ENCODE measurements at regions not wholly inside any gene's neighbourhood (a gene's known extent, or its start where the extent isn't known, plus 50 kb on each side); places are given as distances from the start of the nearest gene placed in this dataset.

DNA sequence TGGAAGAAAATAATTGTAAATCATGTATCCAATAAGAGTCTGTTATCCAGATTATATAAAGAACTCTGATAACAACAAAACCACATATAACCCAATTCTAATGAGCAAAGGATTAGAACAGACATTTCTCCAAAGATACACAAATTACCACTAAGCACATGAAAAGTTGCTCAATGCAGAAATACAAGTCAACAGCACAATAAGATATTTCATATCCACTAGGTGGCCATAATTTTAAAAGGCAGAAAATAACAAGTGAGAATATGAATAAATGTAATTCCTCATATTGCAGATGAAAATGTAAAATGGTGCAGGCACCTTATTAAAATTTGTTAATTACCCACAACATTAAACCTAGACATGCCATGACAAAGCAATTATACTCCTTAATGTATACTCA is 73.9 kb upstream of the ZCCHC13 start:
- Histone ChIP-seq H3K27me3 (ENCODE audit: insufficient read depth, poor library complexity, severe bottlenecking) (no peaks in the 10 kb centered on the region), H3K4me3 (replicated peaks; ENCODE audit: insufficient read depth, low read length) (no peak overlapping the region), H3K27ac (replicated peaks) (no peak overlapping the region)
- DNase-seq (ENCODE audit: low read depth in 1 of 2, low spot score in 1 of 2): no peak
- TF ChIP-seq SPI1 (IDR thresholded peaks at IDR 0.05; ENCODE audit: borderline replicate concordance, low read depth): no peak
- no peak for TF ChIP-seq POLR2AphosphoS5 (IDR thresholded peaks at IDR 0.05; ENCODE audit: low read depth)
- TF ChIP-seq, protein P1, sequence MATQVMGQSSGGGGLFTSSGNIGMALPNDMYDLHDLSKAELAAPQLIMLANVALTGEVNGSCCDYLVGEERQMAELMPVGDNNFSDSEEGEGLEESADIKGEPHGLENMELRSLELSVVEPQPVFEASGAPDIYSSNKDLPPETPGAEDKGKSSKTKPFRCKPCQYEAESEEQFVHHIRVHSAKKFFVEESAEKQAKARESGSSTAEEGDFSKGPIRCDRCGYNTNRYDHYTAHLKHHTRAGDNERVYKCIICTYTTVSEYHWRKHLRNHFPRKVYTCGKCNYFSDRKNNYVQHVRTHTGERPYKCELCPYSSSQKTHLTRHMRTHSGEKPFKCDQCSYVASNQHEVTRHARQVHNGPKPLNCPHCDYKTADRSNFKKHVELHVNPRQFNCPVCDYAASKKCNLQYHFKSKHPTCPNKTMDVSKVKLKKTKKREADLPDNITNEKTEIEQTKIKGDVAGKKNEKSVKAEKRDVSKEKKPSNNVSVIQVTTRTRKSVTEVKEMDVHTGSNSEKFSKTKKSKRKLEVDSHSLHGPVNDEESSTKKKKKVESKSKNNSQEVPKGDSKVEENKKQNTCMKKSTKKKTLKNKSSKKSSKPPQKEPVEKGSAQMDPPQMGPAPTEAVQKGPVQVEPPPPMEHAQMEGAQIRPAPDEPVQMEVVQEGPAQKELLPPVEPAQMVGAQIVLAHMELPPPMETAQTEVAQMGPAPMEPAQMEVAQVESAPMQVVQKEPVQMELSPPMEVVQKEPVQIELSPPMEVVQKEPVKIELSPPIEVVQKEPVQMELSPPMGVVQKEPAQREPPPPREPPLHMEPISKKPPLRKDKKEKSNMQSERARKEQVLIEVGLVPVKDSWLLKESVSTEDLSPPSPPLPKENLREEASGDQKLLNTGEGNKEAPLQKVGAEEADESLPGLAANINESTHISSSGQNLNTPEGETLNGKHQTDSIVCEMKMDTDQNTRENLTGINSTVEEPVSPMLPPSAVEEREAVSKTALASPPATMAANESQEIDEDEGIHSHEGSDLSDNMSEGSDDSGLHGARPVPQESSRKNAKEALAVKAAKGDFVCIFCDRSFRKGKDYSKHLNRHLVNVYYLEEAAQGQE (IDR thresholded peaks at IDR 0.05; ENCODE audit: insufficient replicate concordance, low read depth): no peak
- TF ChIP-seq, protein P2, sequence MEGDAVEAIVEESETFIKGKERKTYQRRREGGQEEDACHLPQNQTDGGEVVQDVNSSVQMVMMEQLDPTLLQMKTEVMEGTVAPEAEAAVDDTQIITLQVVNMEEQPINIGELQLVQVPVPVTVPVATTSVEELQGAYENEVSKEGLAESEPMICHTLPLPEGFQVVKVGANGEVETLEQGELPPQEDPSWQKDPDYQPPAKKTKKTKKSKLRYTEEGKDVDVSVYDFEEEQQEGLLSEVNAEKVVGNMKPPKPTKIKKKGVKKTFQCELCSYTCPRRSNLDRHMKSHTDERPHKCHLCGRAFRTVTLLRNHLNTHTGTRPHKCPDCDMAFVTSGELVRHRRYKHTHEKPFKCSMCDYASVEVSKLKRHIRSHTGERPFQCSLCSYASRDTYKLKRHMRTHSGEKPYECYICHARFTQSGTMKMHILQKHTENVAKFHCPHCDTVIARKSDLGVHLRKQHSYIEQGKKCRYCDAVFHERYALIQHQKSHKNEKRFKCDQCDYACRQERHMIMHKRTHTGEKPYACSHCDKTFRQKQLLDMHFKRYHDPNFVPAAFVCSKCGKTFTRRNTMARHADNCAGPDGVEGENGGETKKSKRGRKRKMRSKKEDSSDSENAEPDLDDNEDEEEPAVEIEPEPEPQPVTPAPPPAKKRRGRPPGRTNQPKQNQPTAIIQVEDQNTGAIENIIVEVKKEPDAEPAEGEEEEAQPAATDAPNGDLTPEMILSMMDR (IDR thresholded peaks at IDR 0.05; ENCODE audit: insufficient read depth, low read length): no peak
- no peak for TF ChIP-seq GABPA (IDR thresholded peaks at IDR 0.05; ENCODE audit: low read depth)

DNA sequence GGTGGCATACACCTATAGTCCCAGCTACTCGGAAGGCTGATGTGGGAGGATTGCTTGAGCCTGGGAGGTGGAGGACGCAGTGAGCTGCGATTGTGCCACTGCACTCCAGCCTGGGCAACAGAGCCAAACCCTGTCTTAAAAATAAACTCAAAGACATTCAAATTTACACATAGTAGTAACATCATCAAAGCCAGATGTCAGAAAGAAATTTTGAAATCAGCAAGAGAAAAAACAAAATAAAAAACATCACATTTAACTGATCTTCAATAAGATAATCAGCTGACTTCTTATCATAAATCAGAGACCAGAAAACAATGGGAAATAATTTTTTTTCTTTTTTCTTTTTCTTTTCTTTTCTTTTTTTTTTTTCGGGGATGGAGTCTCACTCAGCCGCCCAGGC is 78.9 kb upstream of the ZCCHC13 start:
- H3K4me3 ChIP-seq (replicated peaks; ENCODE audit: insufficient read depth, low read length): no peak overlapping the region
- no peaks in the 10 kb centered on the region for H3K27me3 ChIP-seq (ENCODE audit: insufficient read depth, poor library complexity, severe bottlenecking)
- H3K27ac ChIP-seq (replicated peaks): no peak overlapping the region
- DNase-seq (ENCODE audit: low read depth in 1 of 2, low spot score in 1 of 2): no peak
- no peak for TF ChIP-seq SPI1 (IDR thresholded peaks at IDR 0.05; ENCODE audit: borderline replicate concordance, low read depth)
- TF ChIP-seq, protein P2 (IDR thresholded peaks at IDR 0.05; ENCODE audit: insufficient read depth, low read length): no peak
- TF ChIP-seq, protein P1 (IDR thresholded peaks at IDR 0.05; ENCODE audit: insufficient replicate concordance, low read depth): no peak
- no peak for TF ChIP-seq POLR2AphosphoS5 (IDR thresholded peaks at IDR 0.05; ENCODE audit: low read depth)
- TF ChIP-seq GABPA (IDR thresholded peaks at IDR 0.05; ENCODE audit: low read depth): no peak

DNA sequence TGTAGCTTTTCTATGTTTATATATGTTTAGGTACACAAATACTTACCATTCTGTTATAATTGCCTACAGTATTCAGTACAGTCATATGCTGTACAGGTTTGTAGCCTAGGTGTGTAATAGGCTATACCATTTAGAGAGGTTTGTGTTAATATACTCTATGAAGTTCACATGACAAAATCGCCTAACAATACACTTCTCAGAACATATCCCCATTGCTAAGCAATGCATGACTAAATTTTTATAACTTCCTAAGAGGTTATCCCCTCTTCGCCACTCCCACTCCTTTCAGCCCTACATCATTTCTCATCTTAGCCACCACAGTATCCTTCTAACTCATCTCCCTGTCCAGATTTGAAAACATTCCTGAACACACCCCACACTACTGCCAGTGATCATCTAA is 83.7 kb upstream of the ZCCHC13 start:
- H3K27me3 ChIP-seq (ENCODE audit: insufficient read depth, poor library complexity, severe bottlenecking): no peaks in the 10 kb centered on the region
- no peak for TF ChIP-seq GABPA (IDR thresholded peaks at IDR 0.05; ENCODE audit: low read depth)
- TF ChIP-seq POLR2AphosphoS5 (IDR thresholded peaks at IDR 0.05; ENCODE audit: low read depth): no peak
- TF ChIP-seq, protein P1 (IDR thresholded peaks at IDR 0.05; ENCODE audit: insufficient replicate concordance, low read depth): no peak
- no peak for TF ChIP-seq SPI1 (IDR thresholded peaks at IDR 0.05; ENCODE audit: borderline replicate concordance, low read depth)
- TF ChIP-seq, protein P2 (IDR thresholded peaks at IDR 0.05; ENCODE audit: insufficient read depth, low read length): no peak
- DNase-seq (ENCODE audit: low read depth in 1 of 2, low spot score in 1 of 2): no peak
- no peak overlapping the region for H3K4me3 ChIP-seq (replicated peaks; ENCODE audit: insufficient read depth, low read length)
- H3K27ac ChIP-seq (replicated peaks): no peak overlapping the region
